ENCODE measurements at regions not wholly inside any gene's neighbourhood (a gene's known extent, or its start where the extent isn't known, plus 50 kb on each side); places are given as distances from the start of the nearest gene placed in this dataset.

- H3K4me3 ChIP-seq (ENCODE audit: low read depth, low read length) = no peak overlapping the region
- no peak for TF ChIP-seq CTCF (IDR thresholded peaks at IDR 0.05; ENCODE audit: low read depth, low read length)
Measured at GRCh38 chr6:54019860-54020259, 91.4 kb upstream of the MLIP start.

DNA sequence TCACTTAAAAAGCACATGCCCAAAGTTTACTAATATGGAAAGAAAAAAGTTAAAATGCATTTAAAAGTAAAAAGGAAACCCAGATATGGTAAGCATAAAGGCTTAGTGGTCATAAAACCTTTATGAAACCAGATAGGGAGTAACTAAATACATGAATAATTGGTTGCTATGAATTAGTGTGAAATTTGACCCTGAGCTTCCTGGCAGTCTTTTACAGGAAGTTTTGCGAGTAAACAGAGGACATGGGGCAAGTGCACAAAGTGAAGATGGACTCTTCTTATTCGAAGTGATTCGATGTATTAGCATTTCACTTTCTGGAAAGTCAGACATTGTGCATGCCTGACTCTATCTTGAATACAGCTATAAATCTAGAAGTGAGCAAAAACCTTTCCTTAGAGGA is 90.9 kb upstream of the MLIP start:
- no peak for TF ChIP-seq CTCF (IDR thresholded peaks at IDR 0.05; ENCODE audit: low read depth, low read length)
- H3K4me3 ChIP-seq (ENCODE audit: low read depth, low read length) = no peak overlapping the region

DNA sequence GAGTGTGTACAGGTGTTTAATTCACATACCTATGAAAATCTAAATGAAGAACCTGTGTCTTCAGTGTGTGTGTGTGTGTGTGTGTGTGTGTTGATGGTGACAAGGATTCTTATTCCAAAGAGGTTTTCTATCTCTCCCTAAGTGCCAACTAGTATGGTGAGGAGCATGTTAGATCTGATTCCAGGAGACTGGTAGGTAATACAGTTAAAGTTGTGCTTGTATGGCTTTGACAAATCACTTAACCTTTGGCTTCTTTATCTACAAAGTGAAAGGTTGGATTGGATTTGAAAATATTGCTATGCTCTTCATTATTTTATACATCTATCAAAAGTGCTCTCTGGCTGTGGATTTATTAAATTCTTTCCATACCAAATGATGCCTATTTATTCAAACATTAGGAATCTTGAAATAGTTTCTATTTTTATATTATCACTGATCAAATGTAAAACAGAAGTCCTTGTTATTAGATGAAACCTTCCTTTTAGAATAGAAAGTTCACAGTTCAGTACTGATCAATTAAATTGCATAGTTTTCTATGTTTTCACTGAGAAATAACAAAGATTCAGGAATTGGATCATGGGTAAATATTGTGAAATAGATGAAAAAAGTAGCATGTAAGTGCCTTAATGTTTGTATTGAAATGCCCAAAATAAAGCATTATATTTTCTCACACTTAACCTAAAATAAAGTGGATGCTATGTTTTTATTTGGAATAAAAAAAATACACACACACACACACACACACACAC is 84.4 kb upstream of the MLIP start:
- no peak for TF ChIP-seq CTCF (IDR thresholded peaks at IDR 0.05; ENCODE audit: low read depth, low read length)
- H3K4me3 ChIP-seq (ENCODE audit: low read depth, low read length) = no peak overlapping the region

DNA sequence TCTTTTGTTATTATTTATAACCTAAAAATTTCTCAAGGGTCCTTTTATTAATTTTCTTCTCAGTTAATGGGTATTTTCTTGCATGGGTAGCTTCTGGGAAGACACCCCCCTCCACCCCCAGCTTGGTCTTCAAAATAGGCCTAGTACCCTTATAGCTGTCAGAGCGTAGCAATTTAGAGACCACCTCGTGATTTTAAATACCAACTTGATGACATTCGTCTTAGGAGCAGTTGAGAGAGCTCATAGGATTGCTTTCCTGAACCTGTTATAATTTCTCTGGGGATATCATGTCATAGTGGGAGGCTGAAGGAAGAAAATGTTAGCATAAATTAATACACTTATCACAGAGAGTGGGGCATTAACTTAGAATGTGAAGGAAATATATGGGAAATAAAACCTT is 83.1 kb upstream of the MLIP start:
- H3K4me3 ChIP-seq (ENCODE audit: low read depth, low read length) = no peak overlapping the region
- no peak for TF ChIP-seq CTCF (IDR thresholded peaks at IDR 0.05; ENCODE audit: low read depth, low read length)

- no peak overlapping the region for H3K4me3 ChIP-seq (ENCODE audit: low read depth, low read length)
- no peak for TF ChIP-seq CTCF (IDR thresholded peaks at IDR 0.05; ENCODE audit: low read depth, low read length)
Measured at GRCh38 chr6:54029187-54029586, 82.1 kb upstream of the MLIP start.

DNA sequence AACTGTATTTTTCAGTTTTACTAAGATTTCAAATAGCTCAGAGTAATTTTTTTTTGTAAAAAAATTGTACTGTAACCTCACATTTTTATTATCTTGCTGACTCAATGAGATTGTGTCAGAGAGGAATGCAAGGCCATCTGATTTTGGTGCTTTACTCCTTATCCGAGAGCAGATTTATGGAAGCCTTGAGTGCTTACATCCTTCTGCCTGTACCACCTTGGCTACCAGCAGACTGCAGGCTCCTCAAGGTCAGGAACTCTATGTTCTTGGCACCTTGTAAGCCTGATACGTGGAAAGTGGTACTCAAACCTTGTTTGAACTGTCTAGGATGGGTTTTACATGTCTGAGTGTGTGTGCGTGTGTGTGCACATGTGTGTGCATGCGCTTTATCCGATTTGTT is 80.1 kb upstream of the MLIP start:
- no peak for TF ChIP-seq CTCF (IDR thresholded peaks at IDR 0.05; ENCODE audit: low read depth, low read length)
- no peak overlapping the region for H3K4me3 ChIP-seq (ENCODE audit: low read depth, low read length)

GRCh38 chr6:54037277-54037779 is 73.9 kb upstream of the MLIP start:
- no peak overlapping the region for H3K4me3 ChIP-seq (ENCODE audit: low read depth, low read length)
- TF ChIP-seq CTCF (IDR thresholded peaks at IDR 0.05; ENCODE audit: low read depth, low read length) = no peak
